ENCODE measurements at regions not wholly inside any gene's neighbourhood (a gene's known extent, or its start where the extent isn't known, plus 50 kb on each side); places are given as distances from the start of the nearest gene placed in this dataset.

- TF ChIP-seq CTCF (IDR thresholded peaks at IDR 0.05; ENCODE audit: insufficient read depth, low read depth, low read length) (no peak), EZH2 (IDR thresholded peaks at IDR 0.05; ENCODE audit: insufficient read depth, low read length) (no peak)
Measured at GRCh38 chr3:99110401-99110800, 208.9 kb upstream of the DCBLD2 start.
